ENCODE measurements at regions not wholly inside any gene's neighbourhood (a gene's known extent, or its start where the extent isn't known, plus 50 kb on each side); places are given as distances from the start of the nearest gene placed in this dataset.
"Not testable (repeated sequence)": the region's sequence is repeated elsewhere in the genome, so short reads cannot be mapped to it uniquely, and the experiment has no call there.

DNA sequence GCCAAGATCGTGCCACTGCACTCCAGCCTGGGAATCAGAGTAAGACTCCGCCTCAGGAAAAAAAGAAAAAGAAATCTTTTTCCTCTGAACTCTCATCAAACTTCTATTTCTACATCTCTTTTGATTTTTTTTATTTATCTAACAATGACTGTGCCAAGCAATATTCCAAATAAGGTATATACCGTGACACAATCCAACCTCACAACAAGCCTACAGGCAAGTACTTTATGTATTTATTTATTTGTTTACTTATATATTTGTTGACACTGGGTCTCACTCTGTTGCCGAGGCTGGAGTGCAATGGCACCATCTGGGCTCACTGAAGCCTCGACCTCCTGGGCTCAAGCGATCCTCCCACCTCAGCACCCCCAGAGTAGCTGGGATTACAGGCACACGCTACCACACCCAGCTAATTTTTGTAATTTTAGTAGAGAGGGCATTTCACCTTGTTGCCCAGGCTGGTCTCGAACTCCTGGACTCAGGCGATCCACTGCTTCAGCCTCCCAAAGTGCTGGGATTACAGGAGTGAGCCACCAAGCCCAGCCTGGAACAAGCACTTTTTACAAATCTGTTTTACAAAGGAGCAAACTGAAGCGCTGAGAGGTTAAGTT, 94.9 kb upstream of the CHD2 start:
- no peak for TF ChIP-seq POLR2A (IDR thresholded peaks at IDR 0.05; ENCODE audit: extremely low read depth, insufficient read length)
- TF ChIP-seq, protein P1, sequence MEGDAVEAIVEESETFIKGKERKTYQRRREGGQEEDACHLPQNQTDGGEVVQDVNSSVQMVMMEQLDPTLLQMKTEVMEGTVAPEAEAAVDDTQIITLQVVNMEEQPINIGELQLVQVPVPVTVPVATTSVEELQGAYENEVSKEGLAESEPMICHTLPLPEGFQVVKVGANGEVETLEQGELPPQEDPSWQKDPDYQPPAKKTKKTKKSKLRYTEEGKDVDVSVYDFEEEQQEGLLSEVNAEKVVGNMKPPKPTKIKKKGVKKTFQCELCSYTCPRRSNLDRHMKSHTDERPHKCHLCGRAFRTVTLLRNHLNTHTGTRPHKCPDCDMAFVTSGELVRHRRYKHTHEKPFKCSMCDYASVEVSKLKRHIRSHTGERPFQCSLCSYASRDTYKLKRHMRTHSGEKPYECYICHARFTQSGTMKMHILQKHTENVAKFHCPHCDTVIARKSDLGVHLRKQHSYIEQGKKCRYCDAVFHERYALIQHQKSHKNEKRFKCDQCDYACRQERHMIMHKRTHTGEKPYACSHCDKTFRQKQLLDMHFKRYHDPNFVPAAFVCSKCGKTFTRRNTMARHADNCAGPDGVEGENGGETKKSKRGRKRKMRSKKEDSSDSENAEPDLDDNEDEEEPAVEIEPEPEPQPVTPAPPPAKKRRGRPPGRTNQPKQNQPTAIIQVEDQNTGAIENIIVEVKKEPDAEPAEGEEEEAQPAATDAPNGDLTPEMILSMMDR (IDR thresholded peaks at IDR 0.05; ENCODE audit: low read depth, low read length): no peak
- TF ChIP-seq MYC (IDR thresholded peaks at IDR 0.05; ENCODE audit: low read depth, low read length): no peak
- TF ChIP-seq, protein P2, sequence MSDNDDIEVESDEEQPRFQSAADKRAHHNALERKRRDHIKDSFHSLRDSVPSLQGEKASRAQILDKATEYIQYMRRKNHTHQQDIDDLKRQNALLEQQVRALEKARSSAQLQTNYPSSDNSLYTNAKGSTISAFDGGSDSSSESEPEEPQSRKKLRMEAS (IDR thresholded peaks at IDR 0.05; ENCODE audit: low read depth, low read length): no peak
- DNase-seq (ENCODE audit: low read depth): no peak
- no peak overlapping the region for H3K4me3 ChIP-seq (ENCODE audit: low read depth, low read length)

DNA sequence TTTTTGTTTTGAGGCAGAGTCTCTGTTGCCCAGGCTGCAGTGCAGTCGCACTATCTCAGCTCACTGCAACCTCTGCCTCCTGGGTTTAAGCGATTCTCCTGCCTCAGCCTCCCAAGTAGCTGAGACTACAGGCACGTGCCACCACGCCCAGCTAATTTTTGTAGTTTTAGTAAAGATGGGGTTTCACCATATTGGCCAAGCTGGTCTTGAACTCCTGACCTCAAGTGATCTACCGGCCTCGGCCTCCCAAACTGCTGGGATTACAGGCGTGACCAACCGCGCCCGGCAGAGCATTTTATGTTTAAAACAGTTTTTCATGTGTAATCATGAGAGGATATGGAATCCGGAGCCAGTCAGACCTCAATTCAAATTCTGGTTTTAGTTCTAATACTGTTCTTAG, 94.0 kb upstream of the CHD2 start:
- H3K4me3 ChIP-seq (ENCODE audit: low read depth, low read length); DNase-seq (ENCODE audit: low read depth): not testable (repeated sequence)

DNA sequence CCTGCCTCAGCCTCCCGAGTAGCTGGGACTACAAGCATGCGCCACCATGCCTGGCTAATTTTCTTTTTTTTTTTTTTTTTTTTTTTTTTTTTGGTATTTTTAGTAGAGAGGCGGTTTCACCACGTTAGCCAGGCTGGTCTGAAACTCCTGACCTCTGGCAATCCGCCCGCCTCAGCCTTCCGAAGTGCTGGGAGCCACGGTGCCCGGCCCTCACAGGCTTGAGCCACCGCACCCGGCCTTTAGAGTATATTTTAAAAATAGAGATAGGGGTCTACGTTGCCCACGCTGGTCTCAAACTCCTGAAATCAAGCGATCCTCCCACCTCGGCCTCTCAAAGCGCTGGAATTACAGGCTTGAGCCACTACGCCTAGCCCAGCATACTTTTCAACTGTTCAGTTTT, 93.4 kb upstream of the CHD2 start:
- TF ChIP-seq MYC (IDR thresholded peaks at IDR 0.05; ENCODE audit: low read depth, low read length) (no peak), POLR2A (IDR thresholded peaks at IDR 0.05; ENCODE audit: extremely low read depth, insufficient read length) (no peak)
- TF ChIP-seq, protein P2 (IDR thresholded peaks at IDR 0.05; ENCODE audit: low read depth, low read length): no peak
- TF ChIP-seq, protein P1 (IDR thresholded peaks at IDR 0.05; ENCODE audit: low read depth, low read length): no peak
- no peak overlapping the region for H3K4me3 ChIP-seq (ENCODE audit: low read depth, low read length)
- DNase-seq (ENCODE audit: low read depth): no peak

DNA sequence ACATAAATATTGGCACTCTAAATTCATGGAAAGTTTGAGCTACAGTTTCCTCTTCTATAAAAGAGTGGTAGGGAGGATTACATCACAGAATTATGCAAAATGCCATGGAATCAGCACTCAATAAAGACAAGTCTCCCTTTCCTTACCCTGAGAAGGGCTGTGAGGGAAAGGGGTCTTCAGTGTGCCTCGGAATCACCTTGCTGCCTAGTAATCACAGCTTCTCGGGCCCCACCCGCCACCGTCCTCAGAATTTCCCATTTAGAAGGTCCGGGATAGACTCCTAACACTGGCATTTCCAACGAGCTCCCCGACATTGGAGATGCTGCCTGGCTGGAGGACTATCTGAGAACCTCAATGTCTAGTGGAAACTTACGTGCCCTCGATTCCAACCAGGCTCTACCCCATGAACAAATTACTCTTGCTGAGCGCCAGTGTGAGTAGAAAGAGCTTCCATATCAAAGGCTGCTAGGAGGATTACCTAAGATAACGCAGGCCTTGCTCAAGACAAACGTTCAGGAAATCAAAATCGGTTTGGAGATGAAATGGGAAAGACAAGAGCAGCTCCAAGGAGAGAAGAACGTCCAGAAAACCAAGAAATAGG, 92.1 kb upstream of the CHD2 start:
- peak overlapping the region; percentile 89 for H3K4me3 ChIP-seq (ENCODE audit: low read depth, low read length)
- DNase-seq (ENCODE audit: low read depth): peak; percentile 82
- TF ChIP-seq, protein P2 (IDR thresholded peaks at IDR 0.05; ENCODE audit: low read depth, low read length): no peak
- TF ChIP-seq POLR2A (IDR thresholded peaks at IDR 0.05; ENCODE audit: extremely low read depth, insufficient read length): peak; percentile 43

DNA sequence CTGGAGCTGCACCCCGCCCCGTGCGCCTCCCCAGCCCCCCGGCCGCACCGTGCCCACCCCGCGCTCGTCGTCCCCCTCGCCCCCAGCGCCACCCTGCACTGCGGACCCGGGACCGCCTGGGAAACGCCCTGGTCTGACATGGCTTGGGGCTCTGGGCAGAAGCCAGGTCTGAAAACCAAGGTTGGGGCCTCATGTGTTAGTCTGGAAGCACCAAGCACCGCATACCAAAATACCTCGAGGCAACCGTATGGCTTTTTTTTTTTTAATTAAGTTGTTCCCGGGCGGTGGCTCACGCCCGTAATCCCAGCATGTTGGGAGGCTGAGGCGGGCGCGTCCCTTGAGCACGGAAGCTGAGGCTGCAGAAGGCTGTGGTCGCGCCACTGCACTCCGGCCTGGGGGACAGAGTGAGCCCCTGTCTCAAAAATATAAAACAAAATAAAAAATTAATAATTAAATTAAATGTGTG, 91.5 kb upstream of the CHD2 start:
- DNase-seq (ENCODE audit: low read depth): peak; percentile 74
- H3K4me3 ChIP-seq (ENCODE audit: low read depth, low read length): peak overlapping the region; percentile 89
- TF ChIP-seq MYC (IDR thresholded peaks at IDR 0.05; ENCODE audit: low read depth, low read length) (no peak), POLR2A (IDR thresholded peaks at IDR 0.05; ENCODE audit: extremely low read depth, insufficient read length) (no peak)
- TF ChIP-seq, protein P2 (IDR thresholded peaks at IDR 0.05; ENCODE audit: low read depth, low read length): no peak
- TF ChIP-seq, protein P1 (IDR thresholded peaks at IDR 0.05; ENCODE audit: low read depth, low read length): no peak

DNA sequence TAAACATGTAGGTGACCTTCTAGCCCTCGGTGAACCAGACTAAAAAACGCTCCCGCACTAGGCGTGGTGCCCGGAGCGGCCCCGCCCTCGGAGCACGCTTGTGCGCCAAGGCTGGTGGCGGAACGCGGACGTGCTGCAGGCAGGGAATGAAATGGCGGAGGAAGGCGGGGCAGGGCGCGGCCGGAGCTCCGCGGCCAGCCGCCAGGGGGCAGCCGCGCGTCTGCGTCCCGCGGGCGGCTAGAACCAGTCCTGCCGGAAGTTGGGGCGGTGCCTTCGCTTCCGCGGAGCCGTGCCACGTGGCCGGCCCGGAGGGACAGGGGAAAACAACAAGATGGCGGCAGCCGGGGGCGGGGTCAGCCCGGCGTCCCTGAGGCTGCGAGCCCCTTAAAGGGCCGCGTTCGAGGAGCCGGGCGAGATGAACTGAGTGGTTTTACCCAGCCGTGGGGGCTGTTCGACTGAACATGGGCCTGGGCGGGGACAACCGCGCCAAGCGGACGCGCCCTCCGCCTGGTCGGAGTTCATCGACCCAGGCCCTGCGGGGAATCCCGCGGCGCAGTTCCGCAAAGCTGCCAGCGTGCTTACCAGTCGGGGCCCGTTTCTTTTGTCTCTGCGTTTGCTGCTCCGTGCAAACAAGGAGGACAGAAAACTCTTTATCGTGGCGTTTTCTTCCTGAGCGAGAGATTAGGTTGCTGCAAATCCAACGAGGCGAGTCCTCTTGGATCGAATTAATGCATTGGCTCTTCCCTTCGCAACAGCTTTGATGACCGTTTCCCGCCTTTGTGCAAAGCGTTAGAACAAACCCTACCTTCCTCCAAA, 90.9 kb upstream of the CHD2 start:
- H3K4me3 ChIP-seq (ENCODE audit: low read depth, low read length): peak overlapping the region; percentile 89
- TF ChIP-seq, protein P1 (IDR thresholded peaks at IDR 0.05; ENCODE audit: low read depth, low read length): peak; percentile 62
- TF ChIP-seq, protein P2 (IDR thresholded peaks at IDR 0.05; ENCODE audit: low read depth, low read length): peak; percentile 99
- TF ChIP-seq POLR2A (IDR thresholded peaks at IDR 0.05; ENCODE audit: extremely low read depth, insufficient read length): peak; percentile 72
- peak; percentile 100 for TF ChIP-seq MYC (IDR thresholded peaks at IDR 0.05; ENCODE audit: low read depth, low read length)
- DNase-seq (ENCODE audit: low read depth): peak; percentile 99
